Left ventricle myocardium superior (tissue), 1 donor: ENCODE measurements at regions not wholly inside any gene's neighbourhood (a gene's known extent, or its start where the extent isn't known, plus 50 kb on each side); places are given as distances from the start of the nearest gene placed in this dataset.

Experiments used
- ATAC-seq: fragments of 200-7000 bp; cut with Tn5 transposase; one replicate; pipeline ENCODE4 v1.9.1; 2020; ENCODE audit warnings: mild to moderate bottlenecking, moderate library complexity
- DNase-seq: peaks from one replicate; pipeline ENCODE4 v3.0.0-alpha.2; 2020
- intact Hi-C: fragments of 100-400 bp; cut with micrococcal nuclease; formaldehyde crosslinking; loops from one replicate; pipeline ENCODE4 v1.11.0; 2022
- donor health status: DM: no; HTN: yes; CAD: no; lungs with severe emphysema.

DNA sequence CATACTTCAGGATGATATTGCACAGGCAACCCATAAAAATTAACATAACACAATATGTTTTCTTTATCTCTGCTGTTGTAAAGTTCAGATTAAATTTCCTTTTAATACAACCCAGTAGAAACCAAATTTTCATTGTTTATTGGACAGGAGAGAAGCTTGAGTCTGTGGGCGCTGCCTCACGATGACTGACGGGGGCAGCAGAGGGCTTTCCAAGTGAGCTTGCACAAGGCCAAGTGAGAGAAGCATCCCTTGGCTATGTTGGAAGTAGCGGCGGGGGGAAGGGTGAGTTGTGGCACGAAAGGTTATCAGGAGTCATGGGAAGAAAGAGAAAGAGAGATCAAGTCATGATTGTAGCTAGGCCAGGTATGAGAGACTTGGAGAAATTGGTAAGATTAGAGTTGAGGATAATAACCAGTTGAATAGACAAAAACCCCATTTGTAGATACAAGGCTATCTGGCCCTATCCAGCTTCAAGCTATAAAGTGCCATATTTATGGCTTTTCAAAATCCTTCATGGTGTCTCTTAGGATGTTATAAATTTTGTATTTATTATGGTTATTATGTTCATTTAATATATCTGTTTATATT lies 413.7 kb upstream of the FAM98A start:
- intact Hi-C loops, result no loop called here
- DNase-seq (peak; percentile 52), ATAC-seq (peak; percentile 69)

DNA sequence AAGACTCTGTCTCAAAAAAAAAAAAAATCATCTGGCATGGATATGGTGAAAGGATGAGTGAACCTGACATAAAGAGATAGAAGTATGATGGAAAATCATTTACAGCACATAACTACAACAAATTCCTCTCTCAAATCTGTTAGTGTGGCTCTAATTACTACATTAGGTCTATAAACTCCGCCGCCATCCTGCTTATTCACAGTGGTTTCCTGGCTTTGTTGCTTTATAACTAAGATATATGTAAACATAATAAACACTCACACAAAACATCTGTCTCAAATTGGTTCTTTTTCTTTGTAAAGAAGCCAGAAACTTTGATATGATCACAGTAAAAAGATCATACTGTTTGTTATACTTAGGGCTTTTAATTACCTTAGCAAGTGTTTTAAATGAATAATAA lies 412.6 kb upstream of the FAM98A start:
- intact Hi-C loops, result no loop called here
- ATAC-seq (no peak), DNase-seq (no peak)

DNA sequence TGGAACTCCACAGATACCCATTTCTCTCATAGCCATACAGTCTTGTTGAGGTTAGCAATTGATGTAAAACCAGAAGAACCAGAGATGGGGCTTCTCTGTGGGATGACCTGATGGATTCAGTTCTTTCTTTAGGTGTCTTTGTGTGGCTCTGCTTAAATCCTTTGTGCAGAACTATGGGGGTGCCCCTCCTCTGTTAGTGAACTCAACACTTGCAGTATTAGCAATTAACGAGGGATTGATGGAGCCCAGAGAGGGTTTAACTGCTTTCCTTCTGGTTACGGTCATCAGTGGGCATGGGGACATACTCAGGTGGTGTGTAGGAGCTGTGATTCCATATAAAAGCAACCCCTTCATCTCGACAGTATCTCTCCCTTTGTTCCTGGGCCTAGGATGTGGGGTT lies 406.8 kb upstream of the FAM98A start:
- DNase-seq, result no peak
- ATAC-seq, result no peak
- intact Hi-C loops, result no loop called here

DNA sequence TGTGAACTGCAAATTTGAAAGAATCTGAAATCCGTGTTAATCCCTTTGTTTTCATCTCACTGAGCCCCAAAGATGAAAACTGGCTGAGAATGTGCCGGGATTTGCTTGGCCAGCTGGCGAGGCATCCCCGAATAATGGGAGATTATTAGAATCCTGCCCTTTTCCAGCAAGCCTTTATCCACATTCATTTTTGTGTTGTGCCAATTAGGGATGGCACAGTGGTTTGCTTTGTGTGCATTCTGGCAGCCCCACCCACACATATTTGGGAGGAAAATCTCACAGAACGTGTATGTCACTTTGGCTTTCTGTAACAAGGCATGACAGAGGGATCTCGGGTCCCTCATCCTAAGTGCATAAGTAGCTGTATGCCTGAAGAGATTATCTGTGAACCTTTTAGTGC lies 405.8 kb upstream of the FAM98A start:
- no peak for ATAC-seq
- intact Hi-C loops, result no loop called here
- no peak for DNase-seq

DNA sequence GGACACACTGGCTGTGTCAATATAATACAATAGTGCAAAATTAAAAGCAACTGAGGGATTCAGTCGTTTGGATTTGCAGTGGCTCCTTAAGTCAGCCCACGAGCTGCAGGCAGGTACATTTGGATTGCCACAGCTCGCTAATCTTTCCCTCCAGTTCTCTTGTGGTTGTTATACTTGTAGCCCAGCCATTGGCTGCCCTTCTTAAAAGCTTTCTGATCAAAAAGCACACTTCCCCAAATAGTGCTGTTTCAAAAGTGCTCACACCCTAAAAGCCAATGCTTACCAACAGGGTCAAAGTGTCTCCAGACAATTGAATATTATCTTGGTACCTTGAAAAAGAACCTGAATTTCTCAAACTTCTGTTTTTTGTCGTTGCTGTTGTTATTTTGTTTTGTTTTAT lies 404.7 kb upstream of the FAM98A start:
- intact Hi-C loops, result no loop called here
- DNase-seq (no peak), ATAC-seq (no peak)

DNA sequence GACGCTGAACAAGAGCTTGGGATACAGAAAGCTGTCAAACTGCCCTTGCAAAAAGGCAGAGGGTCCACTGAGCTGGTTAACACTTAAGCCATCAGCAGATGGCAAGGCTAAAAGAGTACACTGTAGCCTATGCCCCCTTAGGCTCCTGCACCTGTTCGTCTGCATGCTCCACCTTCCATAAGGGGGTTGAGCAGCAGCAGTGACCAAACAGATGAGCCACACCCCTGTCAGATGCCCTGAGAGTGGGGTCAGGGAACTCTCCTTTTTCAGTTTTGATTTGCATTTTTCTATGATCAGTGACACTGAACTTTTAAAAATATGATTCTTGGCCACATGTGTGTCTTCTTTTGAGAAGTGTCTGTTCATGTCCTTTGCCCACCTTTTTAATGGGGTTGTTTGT lies 402.5 kb upstream of the FAM98A start:
- intact Hi-C loops, result no loop called here
- ATAC-seq (no peak), DNase-seq (no peak)

DNA sequence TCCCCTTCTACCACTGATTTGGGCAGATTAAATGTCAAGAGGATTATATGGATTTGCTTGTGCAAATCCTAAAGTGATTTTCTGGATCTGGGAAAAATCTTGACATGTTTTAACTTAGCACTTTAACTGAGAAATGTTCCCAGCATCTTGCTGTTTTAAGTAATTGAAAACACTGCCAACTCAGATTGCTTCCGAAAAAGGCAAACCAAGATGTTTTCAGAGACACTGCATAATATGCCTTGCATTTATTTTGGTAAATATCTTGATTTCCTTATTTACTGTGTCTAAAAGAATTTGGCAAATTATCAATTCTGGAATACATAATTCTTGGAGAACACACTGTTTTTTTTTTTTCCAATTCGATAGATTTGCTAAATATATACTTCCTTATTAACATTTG lies 385.0 kb upstream of the FAM98A start:
- intact Hi-C loops, result no loop called here
- DNase-seq (no peak), ATAC-seq (no peak)

DNA sequence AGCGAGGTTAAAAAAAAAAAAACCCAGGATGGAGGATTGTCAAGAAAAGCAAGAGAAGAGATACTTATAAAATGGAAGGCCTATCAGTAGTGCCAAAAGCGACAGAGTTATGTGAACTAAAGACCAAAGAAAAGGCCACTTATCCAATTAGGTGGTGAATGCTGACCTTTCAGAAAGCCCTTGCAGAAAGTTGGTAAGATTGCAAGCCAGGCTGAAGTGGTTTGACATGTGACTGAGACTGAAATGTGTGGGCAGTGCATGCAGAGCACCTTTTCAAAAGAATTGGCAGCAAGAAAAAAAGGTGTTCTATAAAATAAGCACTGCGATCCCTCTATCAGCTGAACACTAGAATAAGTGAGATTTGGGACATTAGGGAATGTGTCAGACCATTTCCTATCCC lies 379.4 kb upstream of the FAM98A start:
- no peak for ATAC-seq
- intact Hi-C loops, result no loop called here

DNA sequence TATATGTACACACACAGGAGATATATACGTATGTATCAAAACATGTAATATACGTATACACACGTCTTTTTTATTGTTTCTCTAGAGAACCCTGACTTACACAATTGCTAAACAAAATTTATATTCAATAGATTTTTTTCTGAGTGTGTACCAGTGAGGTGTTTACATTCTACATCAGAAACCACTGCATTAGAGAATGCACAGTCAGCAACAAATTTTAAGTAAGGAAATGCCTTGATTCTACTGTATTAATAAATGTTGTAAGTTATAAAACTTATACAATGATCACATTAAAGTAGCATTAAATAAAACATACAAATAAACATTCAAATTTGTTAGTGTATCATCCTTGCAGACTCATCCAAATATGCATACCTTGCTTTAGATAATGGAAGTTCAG lies 376.4 kb upstream of the FAM98A start:
- intact Hi-C loops, result no loop called here
- DNase-seq, result no peak
- ATAC-seq, result no peak

More for the DNA sequence above, 379.4 kb upstream of the FAM98A start:
- DNase-seq, result no peak

DNA sequence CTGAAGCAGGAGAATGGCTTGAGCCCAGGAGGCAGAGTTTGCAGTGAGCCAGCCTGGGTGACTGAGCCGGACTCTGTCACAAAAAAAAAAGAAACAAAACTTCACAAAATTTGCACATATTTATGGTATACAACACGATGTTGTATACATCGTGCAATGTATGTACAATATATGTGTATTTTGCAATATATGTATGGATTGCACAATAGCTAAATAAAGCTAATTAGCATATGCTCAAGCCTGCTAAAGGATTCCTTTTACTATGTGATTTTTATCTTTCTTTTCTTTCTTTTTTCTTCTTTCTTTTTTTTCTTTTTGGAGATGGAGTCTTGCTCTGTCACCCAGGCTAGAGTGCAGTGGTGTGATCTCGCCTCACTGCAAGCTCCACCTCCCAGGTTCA lies 368.0 kb upstream of the FAM98A start:
- DNase-seq (no peak), ATAC-seq (no peak)
- intact Hi-C loops, result no loop called here

DNA sequence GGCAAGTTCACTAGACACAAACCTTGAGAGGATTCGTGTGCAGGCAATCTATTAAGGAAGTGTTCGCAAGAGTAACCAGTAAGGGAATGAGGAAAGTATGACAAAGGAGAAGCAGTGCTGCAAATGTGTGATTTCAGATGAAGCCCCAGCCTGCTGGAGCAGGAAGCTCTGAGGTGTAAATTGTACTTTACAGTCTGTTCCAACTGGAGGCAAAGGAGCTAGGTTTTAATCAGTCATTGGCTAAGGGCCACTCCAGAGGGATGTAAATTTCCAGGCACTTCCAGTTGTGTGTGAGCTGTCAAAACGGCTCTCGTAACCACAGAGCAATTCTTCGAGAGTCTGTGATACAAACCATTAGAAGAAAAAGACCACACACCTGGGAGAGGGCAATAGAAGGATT lies 359.5 kb upstream of the FAM98A start:
- intact Hi-C loops, result no loop called here
- ATAC-seq, result no peak
- no peak for DNase-seq

DNA sequence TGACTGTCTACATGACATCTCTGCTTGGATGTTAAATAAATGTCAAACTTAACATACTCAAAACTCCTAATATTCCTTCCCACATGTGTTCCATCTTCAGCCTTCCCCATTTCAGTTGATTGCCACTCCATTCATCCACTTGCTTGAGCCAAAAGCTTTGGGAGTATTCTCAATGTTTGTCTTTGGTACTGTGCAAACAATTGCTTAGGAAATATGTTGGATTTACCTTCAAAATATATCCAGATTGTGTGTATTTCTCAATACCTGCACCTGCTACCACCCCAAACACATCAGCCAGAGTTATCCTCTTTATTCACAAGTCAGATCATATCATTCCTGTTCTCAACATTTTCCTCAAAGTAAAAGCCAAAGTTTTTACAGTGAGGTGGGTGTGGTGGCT lies 350.3 kb upstream of the FAM98A start:
- intact Hi-C loops, result no loop called here
- ATAC-seq (no peak), DNase-seq (no peak)

DNA sequence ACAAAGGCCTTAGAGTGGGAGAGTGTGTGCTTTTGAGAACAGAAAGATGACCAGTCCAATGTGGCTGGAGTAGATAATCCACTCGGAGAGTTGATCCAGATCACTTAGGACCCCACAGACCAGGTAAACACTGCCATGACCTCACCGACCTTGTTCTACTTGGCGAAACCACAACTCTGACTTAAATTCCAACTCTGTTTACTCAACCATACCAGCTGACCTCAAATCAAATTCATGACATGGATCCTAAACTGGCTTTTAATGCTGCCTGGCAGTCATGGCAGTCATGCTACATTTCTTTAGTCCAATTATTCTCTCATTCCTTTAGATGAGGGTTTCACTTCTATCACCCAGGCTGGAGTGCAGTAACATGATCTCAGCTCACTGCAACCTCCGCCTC lies 347.1 kb upstream of the FAM98A start:
- no peak for DNase-seq
- ATAC-seq, result no peak
- intact Hi-C loops, result no loop called here

DNA sequence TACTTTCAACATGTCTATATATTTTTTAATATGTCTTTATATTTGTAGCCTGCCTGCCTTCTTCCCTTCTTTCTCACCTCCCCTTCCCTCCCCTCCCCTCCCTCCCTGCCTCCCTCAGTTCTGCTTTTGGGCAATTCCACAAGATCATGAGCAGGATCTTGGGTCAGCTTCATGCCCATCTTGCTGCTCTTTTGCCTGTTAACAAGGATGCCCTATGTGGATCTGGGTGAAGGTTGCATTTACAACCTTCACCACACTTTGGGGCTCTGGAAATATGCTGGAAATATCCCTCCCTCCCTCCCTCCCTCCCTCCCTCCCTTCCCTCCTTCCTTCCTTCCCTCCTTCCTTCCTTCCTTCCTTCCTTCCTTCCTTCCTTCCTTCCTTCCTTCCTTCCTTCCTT lies 334.1 kb upstream of the FAM98A start:
- DNase-seq (no peak), ATAC-seq (no peak)
- intact Hi-C loops, result no loop called here

DNA sequence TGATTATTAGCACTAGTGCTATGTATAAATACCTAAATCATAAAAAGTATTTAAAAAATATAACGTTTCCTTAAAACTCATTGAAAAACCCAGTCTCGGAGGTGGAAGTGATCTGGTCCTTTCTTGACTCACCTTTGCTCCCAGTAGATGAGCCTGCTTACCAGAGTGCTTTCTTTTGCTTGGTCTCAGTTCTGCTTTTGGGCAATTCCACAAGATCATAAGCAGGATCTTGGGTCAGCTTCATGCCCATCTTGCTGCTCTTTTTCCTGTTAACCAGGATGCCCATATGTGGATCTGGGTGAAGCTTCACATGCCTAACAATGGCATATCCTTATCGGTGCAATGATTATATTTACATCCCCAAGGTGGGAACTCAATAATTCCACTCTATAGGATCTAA lies 332.1 kb upstream of the FAM98A start:
- intact Hi-C loops, result no loop called here
- ATAC-seq (no peak), DNase-seq (no peak)

DNA sequence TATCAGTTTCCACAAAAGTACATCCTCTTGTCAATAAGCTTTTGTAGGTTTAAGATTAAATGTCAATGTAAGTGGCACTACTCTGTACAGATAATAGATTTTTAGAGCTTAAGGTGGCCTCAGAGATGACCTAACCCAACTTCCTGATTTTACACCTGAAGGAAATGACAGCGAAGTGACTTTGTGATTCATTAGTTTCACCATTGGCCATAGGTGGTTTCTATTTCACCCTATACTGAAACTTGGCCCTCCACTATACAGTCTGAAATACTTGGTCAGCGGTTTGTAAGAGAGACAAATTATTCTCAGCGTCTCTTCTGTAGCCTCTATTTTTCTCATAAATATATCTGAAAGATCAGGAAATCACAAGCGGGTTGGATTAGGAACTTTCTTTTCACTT lies 330.4 kb upstream of the FAM98A start:
- ATAC-seq (no peak), DNase-seq (no peak)
- intact Hi-C loops, result no loop called here

DNA sequence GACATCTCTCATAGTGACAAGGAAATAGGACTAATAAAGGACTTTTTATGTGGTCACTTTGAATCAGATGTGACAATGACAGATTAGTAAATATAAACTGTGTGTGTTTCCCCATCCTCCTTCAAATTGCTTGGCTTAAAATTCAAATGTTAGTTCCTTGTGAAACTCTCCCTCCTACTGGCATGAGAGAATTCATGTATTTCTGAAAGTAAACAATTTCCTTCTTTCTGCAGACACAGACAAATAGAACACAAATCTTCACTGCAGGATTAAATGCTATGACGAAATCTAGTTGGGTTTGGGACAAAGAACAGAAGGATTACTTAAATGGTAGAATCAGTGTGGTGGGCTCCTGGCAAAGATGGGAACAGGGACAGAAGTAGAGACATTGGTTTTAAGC lies 328.7 kb upstream of the FAM98A start:
- no peak for DNase-seq
- intact Hi-C loops, result no loop called here
- no peak for ATAC-seq

DNA sequence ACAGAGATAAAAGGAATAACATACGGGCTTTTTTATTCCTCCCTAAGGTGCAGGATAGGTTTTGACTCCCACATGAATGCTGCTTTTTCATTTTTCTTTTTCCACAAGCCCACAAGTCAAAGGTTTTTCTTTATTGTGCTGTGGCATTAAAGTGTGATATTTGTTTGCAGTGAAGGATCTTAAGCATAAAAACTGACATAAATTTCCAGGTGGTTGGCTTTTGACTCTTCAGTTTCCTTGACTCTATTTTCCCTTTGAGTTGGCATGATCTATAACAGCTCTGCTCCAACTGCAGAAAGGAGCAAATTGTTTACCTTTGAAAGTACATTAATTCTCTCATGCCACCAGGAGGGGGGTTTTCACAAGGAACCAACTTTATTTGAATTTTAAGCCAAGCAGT lies 326.2 kb upstream of the FAM98A start:
- ATAC-seq (no peak), DNase-seq (no peak)
- intact Hi-C loops, result no loop called here

DNA sequence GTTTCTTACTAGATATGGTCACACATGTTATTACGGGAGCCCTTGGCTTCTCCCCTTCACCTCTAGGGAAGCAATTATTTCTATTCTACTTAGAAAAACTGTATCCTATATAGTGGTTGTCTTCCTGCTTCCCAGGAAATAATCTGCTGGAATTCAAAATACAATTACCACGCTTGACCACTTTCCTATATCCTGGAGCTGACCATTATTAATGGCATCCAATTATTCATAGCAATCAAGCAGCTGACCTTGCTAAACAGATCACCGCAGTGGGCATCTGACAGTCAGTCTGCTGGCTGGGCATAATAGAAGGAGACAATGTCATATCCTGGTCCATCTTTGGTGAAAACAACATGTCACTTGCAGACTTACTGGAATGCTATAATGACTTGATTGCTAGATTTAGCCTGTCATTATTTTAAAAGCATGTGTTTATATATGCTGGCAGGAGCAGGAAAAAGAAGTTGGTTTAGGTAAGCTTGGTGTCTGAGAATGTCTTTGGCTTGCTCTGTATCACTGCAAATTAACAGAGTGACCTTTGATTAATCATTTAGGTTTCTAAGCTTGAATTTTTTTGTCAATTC lies 325.6 kb upstream of the FAM98A start:
- intact Hi-C loops, result no loop called here
- no peak for ATAC-seq
- no peak for DNase-seq

DNA sequence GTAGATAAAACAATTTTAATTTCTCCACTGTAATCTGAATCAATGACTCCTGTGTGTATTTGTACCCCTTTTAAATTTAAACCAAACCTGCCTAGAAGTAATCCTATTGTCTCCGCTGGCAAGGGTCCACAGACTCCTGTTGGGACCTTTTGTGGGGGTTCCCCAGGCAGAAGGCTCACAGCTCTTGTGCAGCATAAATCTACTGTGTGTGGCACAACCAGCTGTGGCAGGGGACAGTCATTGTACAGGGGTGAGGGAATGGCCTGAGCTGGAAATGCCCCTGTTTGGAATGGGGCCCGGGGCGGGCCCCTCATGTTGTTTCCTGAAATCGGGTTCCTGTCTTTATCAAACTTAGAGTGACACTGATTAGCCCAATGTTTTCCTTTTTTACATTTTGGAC lies 318.2 kb upstream of the FAM98A start:
- no peak for DNase-seq
- intact Hi-C loops, result no loop called here
- ATAC-seq, result no peak

DNA sequence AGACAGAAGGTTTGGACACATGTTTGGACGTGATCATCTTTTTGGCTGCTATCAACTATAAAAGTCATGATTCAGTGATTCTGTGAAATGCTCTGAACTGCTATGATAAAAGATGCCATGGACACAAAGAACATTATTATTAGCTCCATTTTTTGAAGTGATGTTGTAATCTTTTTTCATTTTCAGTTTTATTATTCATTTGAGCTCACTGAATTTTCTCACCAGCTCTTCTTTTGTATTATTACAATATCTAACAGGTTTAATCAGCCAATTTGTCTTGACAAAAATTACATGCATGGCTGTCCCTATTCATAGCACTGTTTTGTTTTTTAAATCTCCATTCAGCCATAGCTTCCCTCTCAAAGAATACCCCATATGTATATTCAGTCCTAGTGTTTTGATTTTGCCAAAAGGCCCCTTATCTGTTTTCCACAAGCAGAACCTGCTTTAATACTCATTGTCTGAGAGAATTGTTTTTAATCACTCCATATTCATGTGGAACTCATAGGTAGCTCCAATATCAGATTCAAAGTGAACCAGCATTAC lies 314.0 kb upstream of the FAM98A start:
- DNase-seq (no peak), ATAC-seq (no peak)
- intact Hi-C loops, result no loop called here

DNA sequence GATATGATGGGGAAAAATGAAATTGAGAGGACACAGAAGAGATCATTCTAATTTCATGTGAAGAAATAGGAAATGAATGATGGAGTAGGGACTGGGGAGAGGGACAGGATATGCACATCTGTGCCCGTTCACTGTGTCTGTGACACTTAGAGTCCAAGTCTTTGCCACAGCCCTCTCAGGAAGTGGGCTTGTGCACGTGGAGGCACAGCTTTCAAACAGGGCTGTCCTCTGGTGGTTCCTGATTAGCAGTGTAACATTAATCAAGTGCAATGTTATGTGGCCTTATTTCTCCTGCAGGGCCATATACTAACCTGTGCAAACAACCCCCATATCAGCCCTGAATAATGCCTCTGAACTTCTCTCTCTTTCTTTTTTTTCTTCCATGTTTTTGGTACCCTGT lies 312.2 kb upstream of the FAM98A start:
- intact Hi-C loops, result no loop called here
- ATAC-seq, result no peak
- DNase-seq, result no peak
